Astrocyte of the cerebellum (primary cell): ENCODE measurements at regions not wholly inside any gene's neighbourhood (a gene's known extent, or its start where the extent isn't known, plus 50 kb on each side); places are given as distances from the start of the nearest gene placed in this dataset.

Source experiments
- DNase-seq: peaks from one replicate; pipeline ENCODE4 v3.0.0-alpha.2; 2011; ENCODE audit warnings: low read depth
- H3K4me3 ChIP-seq: 2 replicates; pipeline ENCODE4 v1.5.1; 2011; ENCODE audit warnings: mild to moderate bottlenecking, low read depth, low read length, moderate library complexity
- in situ Hi-C: cut with HindIII; loops from 2 replicates; pipeline ENCODE4 v1.10.0; 2017; ENCODE audit warnings: low sequenced_read_pairs
- TF ChIP-seq, protein P1 (sequence below): IDR thresholded peaks from 2 replicates; pipeline ENCODE4 v1.5.1; 2012; ENCODE audit warnings: low read length, low read depth, moderate library complexity, mild to moderate bottlenecking; ENCODE audit errors: missing control alignments

DNA sequence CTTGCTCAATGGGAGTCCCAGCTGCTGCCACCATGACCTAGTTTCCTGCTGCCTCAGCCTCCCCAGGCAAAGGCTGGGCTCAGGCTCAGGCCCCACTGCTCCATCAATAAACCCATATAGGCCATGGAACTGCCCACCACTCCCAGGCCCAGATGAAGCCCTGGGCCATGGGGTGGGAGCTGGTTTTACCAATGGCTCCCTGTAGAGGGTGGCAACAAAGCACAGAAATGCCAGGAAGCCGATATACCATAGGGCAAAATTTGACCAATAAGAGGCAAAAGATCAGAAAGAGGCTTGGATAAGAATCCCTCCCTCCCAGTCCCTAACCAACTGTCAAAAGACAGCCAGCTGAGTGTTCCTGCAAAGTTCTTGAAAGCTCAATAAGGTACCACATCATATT, 101.8 kb upstream of the DOCK1 start:
- DNase-seq, result no peak
- no peak overlapping the region for H3K4me3 ChIP-seq
- TF ChIP-seq, protein P1, sequence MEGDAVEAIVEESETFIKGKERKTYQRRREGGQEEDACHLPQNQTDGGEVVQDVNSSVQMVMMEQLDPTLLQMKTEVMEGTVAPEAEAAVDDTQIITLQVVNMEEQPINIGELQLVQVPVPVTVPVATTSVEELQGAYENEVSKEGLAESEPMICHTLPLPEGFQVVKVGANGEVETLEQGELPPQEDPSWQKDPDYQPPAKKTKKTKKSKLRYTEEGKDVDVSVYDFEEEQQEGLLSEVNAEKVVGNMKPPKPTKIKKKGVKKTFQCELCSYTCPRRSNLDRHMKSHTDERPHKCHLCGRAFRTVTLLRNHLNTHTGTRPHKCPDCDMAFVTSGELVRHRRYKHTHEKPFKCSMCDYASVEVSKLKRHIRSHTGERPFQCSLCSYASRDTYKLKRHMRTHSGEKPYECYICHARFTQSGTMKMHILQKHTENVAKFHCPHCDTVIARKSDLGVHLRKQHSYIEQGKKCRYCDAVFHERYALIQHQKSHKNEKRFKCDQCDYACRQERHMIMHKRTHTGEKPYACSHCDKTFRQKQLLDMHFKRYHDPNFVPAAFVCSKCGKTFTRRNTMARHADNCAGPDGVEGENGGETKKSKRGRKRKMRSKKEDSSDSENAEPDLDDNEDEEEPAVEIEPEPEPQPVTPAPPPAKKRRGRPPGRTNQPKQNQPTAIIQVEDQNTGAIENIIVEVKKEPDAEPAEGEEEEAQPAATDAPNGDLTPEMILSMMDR, result no peak
- in situ Hi-C loops, result no loop called here

DNA sequence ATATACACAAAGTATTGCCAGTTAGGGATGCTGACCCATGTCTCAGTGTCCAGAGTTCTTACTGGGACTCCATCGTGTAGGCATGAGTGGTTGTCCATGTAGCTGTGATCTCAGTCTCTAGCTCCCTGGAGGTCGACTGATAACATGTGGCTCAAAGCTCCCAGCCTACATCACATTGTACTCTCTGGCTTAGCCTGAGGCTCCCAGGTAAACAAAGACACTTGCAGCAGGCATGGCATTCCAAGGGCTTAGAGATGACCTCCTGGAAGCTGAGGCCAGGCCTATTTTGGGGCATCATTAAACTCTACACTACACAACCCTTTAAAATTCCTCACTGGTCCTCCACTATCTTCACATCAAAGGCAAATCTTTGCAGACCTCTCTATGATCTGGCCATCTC, 100.8 kb upstream of the DOCK1 start:
- in situ Hi-C loops, result no loop called here
- TF ChIP-seq, protein P1, result no peak
- DNase-seq, result no peak

DNA sequence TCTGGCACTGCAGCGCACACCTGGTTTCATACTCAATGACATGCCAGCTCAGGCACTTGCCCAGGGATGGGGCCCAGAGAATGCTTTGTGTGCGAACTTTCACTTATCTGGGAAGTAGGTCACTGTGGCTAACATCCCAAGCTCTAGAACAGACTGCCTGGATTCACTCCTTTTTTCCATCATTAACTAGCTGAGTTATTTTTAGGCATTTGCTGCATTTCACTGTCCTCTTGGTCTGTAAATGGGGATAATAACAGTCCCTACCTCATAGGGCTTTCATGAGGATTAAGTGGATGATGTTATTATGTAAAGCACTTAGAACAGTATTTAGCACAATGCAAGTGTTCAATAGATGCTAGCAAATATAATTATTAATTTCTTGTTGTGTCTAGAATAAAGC, 98.7 kb upstream of the DOCK1 start:
- no peak overlapping the region for H3K4me3 ChIP-seq
- TF ChIP-seq, protein P1, result no peak
- in situ Hi-C loops, result no loop called here
- no peak for DNase-seq

More for the DNA sequence above, 100.8 kb upstream of the DOCK1 start:
- no peak overlapping the region for H3K4me3 ChIP-seq

DNA sequence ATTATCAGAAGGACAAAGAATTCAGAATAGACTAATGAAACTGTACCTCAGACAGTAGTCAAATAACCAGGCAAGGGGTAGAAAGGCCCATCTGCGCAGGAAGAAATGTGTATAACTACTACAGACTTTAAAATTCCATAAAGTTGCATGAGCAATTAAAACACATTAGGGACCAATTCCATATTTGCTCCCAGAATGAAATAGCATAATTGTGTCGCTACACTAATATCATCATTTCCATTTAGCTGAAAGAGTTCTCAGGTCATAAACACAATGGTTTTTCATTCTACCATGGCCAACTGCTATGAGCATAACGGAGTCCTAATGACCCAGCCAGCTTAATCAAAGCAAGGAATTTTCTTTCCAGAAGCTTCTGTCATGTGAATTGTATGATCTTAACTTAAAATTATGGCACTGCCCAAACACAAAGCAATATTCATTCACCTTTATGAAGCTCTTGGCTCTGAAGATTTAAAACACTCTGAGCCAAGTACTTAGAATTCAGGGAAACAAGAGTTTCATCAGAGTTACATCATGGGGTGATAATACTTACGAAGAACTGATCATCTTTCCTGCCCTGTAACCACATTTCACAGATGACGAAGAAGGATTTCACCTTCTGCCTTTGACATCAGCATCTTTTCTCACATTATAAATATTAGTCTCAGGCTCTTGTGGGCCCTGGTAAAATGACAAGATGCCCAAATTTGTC, 98.1 kb upstream of the DOCK1 start:
- no peak for DNase-seq
- in situ Hi-C loops, result no loop called here

DNA sequence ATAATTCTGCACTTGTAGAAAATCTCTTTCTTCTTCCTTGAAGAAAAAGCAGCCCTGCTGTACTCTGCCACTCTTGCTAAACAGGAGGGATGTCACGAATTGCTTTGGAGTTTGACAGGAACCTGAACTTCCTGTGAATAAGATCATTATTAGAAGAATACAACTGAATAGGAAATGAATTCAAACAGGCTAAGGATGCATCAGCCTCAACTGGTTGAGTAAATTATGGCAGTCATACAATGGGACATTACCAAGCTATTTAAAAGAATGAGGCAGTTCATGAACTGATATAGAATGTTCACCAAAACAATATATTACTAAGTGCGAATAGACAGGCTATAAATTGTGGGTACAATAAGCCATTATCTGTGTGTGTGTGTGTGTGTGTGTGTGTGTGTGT, 97.1 kb upstream of the DOCK1 start:
- TF ChIP-seq, protein P1, result no peak

More for the DNA sequence above, 98.1 kb upstream of the DOCK1 start:
- H3K4me3 ChIP-seq, result no peak overlapping the region
- TF ChIP-seq, protein P1, result no peak

DNA sequence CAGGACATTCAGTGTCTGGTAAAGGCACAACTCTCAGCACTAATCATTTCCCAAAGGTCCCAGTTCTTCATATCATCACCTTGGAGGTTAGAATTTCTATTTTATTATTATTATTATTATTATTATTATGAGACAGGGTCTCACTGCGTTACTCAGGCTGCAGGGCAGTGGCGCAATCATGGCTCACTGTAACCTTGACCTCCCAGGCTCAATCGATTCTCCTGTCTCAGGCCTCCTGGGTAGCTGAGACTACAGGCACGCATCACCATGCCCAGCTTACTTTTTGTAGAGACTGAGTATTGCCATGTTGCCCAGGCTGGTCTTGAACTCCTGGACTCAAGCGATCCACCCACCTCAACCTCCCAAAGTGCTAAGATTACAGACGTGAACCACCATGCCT, 91.8 kb upstream of the DOCK1 start:
- H3K4me3 ChIP-seq, result no peak overlapping the region
- TF ChIP-seq, protein P1, result no peak
- no peak for DNase-seq
- in situ Hi-C loops, result no loop called here

More for the DNA sequence above, 97.1 kb upstream of the DOCK1 start:
- no peak for DNase-seq
- in situ Hi-C loops, result no loop called here
- H3K4me3 ChIP-seq, result no peak overlapping the region
